Activated CD8-positive, alpha-beta T cell treated with anti-CD3 and anti-CD28 coated beads for 36 hours (primary cell): ENCODE measurements at regions not wholly inside any gene's neighbourhood (a gene's known extent, or its start where the extent isn't known, plus 50 kb on each side); places are given as distances from the start of the nearest gene placed in this dataset.

Source experiments
- ATAC-seq: fragments of 200-7000 bp; cut with Tn5 transposase; one replicate; pipeline ENCODE4 v1.10.0; 2021; ENCODE audit warnings: mild to moderate bottlenecking, moderate library complexity
- CTCF ChIA-PET: fragments of 350-600 bp; sonication (Branson Sonifier 250); formaldehyde crosslinking; loops from one replicate; lab custom pipeline; 2021; ENCODE audit warnings: antibody characterized with exemption; lab: Charles Lee
- POLR2A ChIA-PET: fragments of 350-600 bp; sonication (Branson Sonifier 250); formaldehyde crosslinking; loops from one replicate; lab custom pipeline; 2021; ENCODE audit warnings: antibody characterized with exemption; lab: Charles Lee
- DNase-seq: peaks from one replicate; pipeline ENCODE4 v3.0.0-alpha.2; 2020
- H3K27ac Mint-ChIP-seq: one replicate; pipeline ENCODE4 v1.8.0; 2021; ENCODE audit warnings: mild to moderate bottlenecking, mixed read lengths
- H3K27me3 Mint-ChIP-seq: one replicate; pipeline ENCODE4 v1.8.0; 2021; ENCODE audit warnings: mixed read lengths
- H3K36me3 Mint-ChIP-seq: one replicate; pipeline ENCODE4 v1.8.0; 2021; ENCODE audit warnings: low read depth, mixed read lengths
- H3K4me1 Mint-ChIP-seq: one replicate; pipeline ENCODE4 v1.8.0; 2021; ENCODE audit warnings: low read depth, mixed read lengths
- H3K4me3 Mint-ChIP-seq: one replicate; pipeline ENCODE4 v1.8.0; 2021; ENCODE audit warnings: mild to moderate bottlenecking, moderate library complexity, mixed read lengths
- H3K9me3 Mint-ChIP-seq: one replicate; pipeline ENCODE4 v1.8.0; 2021; ENCODE audit warnings: mixed read lengths
- CTCF ChIP-seq: fragments of 200-600 bp; IDR thresholded peaks from one replicate; pipeline ENCODE4 v1.8.0; 2022; ENCODE audit warnings: antibody characterized with exemption, mild to moderate bottlenecking
- intact Hi-C: fragments of 100-400 bp; cut with micrococcal nuclease; formaldehyde crosslinking; loops from one replicate; pipeline ENCODE4 v1.10.0; 2022

- H3K27ac Mint-ChIP-seq, result no peak overlapping the region
- ChIA-PET CTCF (no interaction called here), POLR2A (no interaction called here)
- intact Hi-C loops, result no loop called here
- no peaks in the 10 kb centered on the region for H3K9me3 Mint-ChIP-seq
- no peak for ATAC-seq
- H3K4me1 Mint-ChIP-seq, result no peaks in the 10 kb centered on the region
- peaks cover 9% of the 10 kb centered on the region for H3K27me3 Mint-ChIP-seq
- DNase-seq, result no peak
- no peak for TF ChIP-seq CTCF
- no peak overlapping the region for H3K4me3 Mint-ChIP-seq
- no peaks in the 10 kb centered on the region for H3K36me3 Mint-ChIP-seq
Measured at GRCh38 chr19:29315556-29316190, 102.7 kb upstream of the UQCRFS1 start.

- peaks cover 5% of the 10 kb centered on the region for H3K27me3 Mint-ChIP-seq
- intact Hi-C loops, result no loop called here
- H3K27ac Mint-ChIP-seq, result no peak overlapping the region
- H3K36me3 Mint-ChIP-seq, result no peaks in the 10 kb centered on the region
- no peaks in the 10 kb centered on the region for H3K9me3 Mint-ChIP-seq
- H3K4me1 Mint-ChIP-seq, result no peaks in the 10 kb centered on the region
- ChIA-PET POLR2A (no interaction called here), CTCF (no interaction called here)
- TF ChIP-seq CTCF, result no peak
- no peak for DNase-seq
- no peak for ATAC-seq
- no peak overlapping the region for H3K4me3 Mint-ChIP-seq
Measured at GRCh38 chr19:29318581-29318980, 105.6 kb upstream of the UQCRFS1 start.

DNA sequence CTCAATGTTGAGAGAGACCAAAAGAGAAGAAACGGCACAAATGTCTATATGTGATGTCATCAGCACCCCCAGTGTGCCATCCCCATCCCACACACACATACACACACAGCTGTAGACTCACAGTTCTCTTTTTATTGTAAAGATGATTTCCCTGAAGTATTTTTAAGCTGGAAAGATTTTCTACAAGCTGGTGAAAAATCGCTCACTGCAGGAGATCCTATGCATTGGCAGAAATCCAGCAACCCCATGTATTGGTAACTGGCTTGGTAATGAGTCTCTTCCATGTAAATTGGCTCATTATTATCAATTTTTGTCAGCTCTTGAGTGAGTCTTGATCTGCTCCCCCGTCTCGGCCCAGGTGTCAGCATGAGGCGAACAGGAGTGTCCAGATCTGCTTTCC lies 107.1 kb upstream of the UQCRFS1 start:
- intact Hi-C loops, result no loop called here
- no peaks in the 10 kb centered on the region for H3K9me3 Mint-ChIP-seq
- ChIA-PET CTCF (no interaction called here), POLR2A (no interaction called here)
- H3K27me3 Mint-ChIP-seq, result peaks cover 2% of the 10 kb centered on the region
- no peaks in the 10 kb centered on the region for H3K4me1 Mint-ChIP-seq
- DNase-seq (no peak), ATAC-seq (no peak)
- no peak overlapping the region for H3K27ac Mint-ChIP-seq
- H3K4me3 Mint-ChIP-seq, result no peak overlapping the region
- no peaks in the 10 kb centered on the region for H3K36me3 Mint-ChIP-seq
- no peak for TF ChIP-seq CTCF

DNA sequence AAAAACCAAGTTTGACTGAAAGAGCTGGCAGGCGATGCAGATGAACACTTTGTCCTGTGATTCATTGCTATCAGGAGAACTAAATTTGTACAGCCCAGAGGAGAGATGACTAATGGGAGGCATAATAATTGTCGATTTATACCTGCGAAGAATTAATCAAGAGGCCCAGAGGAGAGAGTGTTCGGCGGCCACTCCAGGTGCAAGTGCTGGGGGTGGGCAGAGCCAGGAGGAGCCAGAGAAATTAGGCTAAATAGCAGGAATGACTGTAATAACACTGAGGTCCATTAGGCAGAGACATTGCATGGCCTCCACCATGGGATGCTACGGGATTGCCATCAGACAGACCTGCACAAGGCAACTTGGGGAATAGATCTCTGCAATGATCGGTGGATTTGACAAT lies 107.7 kb upstream of the UQCRFS1 start:
- POLR2A ChIA-PET, result no interaction called here
- H3K4me1 Mint-ChIP-seq, result no peaks in the 10 kb centered on the region
- DNase-seq (no peak), ATAC-seq (no peak)
- CTCF ChIA-PET, result no interaction called here
- H3K36me3 Mint-ChIP-seq, result no peaks in the 10 kb centered on the region
- no peak overlapping the region for H3K27ac Mint-ChIP-seq
- no peak overlapping the region for H3K4me3 Mint-ChIP-seq
- no peaks in the 10 kb centered on the region for H3K9me3 Mint-ChIP-seq
- TF ChIP-seq CTCF, result no peak
- peaks cover 2% of the 10 kb centered on the region for H3K27me3 Mint-ChIP-seq
- intact Hi-C loops, result no loop called here

DNA sequence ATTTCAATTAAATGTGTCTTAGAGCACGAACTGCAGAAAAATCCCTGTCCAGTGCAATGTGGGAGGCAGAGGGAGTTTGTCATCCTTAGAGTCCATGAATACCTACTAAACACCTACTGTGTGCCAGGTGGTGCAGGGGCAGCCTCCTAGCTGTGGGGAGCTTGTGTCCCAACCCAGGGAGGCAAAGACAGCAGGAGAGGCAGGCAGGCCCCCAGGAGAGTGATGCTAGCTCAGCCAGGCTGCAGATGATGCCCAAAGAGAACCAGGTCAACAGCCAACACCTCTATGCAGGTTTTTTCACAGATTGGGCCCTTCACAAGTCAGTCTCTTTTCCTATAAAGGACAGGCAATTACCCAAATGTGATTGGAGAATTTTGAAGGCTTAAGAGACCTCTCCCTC lies 108.2 kb upstream of the UQCRFS1 start:
- H3K9me3 Mint-ChIP-seq, result no peaks in the 10 kb centered on the region
- intact Hi-C loops, result no loop called here
- peaks cover 2% of the 10 kb centered on the region for H3K27me3 Mint-ChIP-seq
- TF ChIP-seq CTCF, result no peak
- no peaks in the 10 kb centered on the region for H3K36me3 Mint-ChIP-seq
- CTCF ChIA-PET, result no interaction called here
- POLR2A ChIA-PET, result no interaction called here
- DNase-seq, result no peak
- no peak overlapping the region for H3K27ac Mint-ChIP-seq
- no peaks in the 10 kb centered on the region for H3K4me1 Mint-ChIP-seq
- H3K4me3 Mint-ChIP-seq, result no peak overlapping the region
- ATAC-seq, result no peak
